Ovary (tissue), 3 donors: ENCODE measurements at regions not wholly inside any gene's neighbourhood (a gene's known extent, or its start where the extent isn't known, plus 50 kb on each side); places are given as distances from the start of the nearest gene placed in this dataset.

ENCODE experiments used
- POLR2A ChIP-seq: fragments of 450-650 bp; IDR thresholded peaks from one replicate; pipeline ENCODE4 v1.6.1; 2017; ENCODE audit warnings: antibody characterized with exemption, mild to moderate bottlenecking, moderate library complexity
- TF ChIP-seq, protein P1 (sequence below), 3 donors: fragments of 450-650 bp in 2 of 3; fragments of 200-600 bp in 1 of 3; IDR thresholded peaks; one replicate each; pipeline versions ENCODE4 v1.5.1 to v1.8.0; 2016 to 2022; ENCODE audit warnings: antibody characterized with exemption in 3 of 3, mild to moderate bottlenecking in 1 of 3
- donor health status: DM: no; HTN: no; CAD: no.

DNA sequence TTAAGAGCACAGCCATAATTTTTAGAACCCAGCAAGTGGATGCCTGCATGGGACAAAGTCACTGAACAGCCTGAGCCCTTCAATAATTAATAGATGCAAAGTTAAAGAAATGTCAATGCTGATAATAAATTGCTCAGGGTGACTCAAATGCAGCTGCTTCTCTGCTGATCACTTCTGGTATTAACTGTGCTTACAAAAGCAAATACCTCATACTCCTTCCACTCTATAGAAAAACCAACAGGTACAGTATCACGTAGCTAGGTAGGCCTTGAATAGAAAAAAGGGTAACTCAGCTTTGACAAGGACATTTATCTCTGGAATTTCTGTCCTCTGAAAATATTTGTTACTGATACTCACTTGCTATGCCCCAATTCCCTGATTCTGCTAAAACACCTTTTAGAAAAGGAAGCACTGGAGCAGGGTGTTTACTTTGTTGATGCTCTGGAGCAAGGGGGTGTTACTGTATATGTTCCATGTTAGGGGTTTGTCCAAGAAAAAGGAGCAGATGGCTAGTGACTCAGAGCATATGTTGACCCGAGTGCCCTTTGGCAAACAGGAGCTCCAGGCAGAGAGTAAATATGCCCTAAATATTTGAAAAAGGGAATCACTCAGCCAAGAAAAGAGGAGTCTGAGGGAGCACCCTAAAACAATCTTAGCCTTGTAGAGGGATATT lies 59.1 kb upstream of the RTN4 start:
- TF ChIP-seq POLR2A: no peak
- TF ChIP-seq, protein P1, sequence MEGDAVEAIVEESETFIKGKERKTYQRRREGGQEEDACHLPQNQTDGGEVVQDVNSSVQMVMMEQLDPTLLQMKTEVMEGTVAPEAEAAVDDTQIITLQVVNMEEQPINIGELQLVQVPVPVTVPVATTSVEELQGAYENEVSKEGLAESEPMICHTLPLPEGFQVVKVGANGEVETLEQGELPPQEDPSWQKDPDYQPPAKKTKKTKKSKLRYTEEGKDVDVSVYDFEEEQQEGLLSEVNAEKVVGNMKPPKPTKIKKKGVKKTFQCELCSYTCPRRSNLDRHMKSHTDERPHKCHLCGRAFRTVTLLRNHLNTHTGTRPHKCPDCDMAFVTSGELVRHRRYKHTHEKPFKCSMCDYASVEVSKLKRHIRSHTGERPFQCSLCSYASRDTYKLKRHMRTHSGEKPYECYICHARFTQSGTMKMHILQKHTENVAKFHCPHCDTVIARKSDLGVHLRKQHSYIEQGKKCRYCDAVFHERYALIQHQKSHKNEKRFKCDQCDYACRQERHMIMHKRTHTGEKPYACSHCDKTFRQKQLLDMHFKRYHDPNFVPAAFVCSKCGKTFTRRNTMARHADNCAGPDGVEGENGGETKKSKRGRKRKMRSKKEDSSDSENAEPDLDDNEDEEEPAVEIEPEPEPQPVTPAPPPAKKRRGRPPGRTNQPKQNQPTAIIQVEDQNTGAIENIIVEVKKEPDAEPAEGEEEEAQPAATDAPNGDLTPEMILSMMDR (IDR thresholded peaks at IDR 0.05): no peak
